ENCODE measurements at regions not wholly inside any gene's neighbourhood (a gene's known extent, or its start where the extent isn't known, plus 50 kb on each side); places are given as distances from the start of the nearest gene placed in this dataset.

- Histone ChIP-seq H3K4me1 (no peaks in the 10 kb centered on the region), H3K27me3 (no peaks in the 10 kb centered on the region), H3K4me3 (no peak overlapping the region), H3K9me3 (no peaks in the 10 kb centered on the region), H3K36me3 (no peaks in the 10 kb centered on the region), H3K27ac (no peak overlapping the region)
- intact Hi-C loops (cut with DNase I) = no loop called here
- no peak for DNase-seq
- no peak for TF ChIP-seq CTCF (IDR thresholded peaks at IDR 0.05)
- ATAC-seq = no peak
Observed at GRCh38 chr2:199136681-199137080, 321.1 kb downstream of the SATB2 start.

GRCh38 chr2:199136242-199136641, 321.5 kb downstream of the SATB2 start:
- intact Hi-C loops (cut with DNase I) = no loop called here
- Histone ChIP-seq H3K9me3 (no peaks in the 10 kb centered on the region), H3K27me3 (no peaks in the 10 kb centered on the region), H3K4me3 (no peak overlapping the region), H3K27ac (no peak overlapping the region), H3K36me3 (no peaks in the 10 kb centered on the region), H3K4me1 (no peaks in the 10 kb centered on the region)
- WGBS (ENCODE audit: insufficient coverage, low coverage, low lambda C conversion rate, missing lambda C conversion rate) = 59% methylated on average over 4 of the region's 4 CpGs
- ATAC-seq = no peak
- DNase-seq = no peak
- TF ChIP-seq POLR2A (IDR thresholded peaks at IDR 0.05) (no peak), CTCF (IDR thresholded peaks at IDR 0.05) (no peak)

GRCh38 chr2:199131876-199132275, 325.9 kb downstream of the SATB2 start:
- no peak for DNase-seq
- TF ChIP-seq CTCF (IDR thresholded peaks at IDR 0.05) (no peak), POLR2A (IDR thresholded peaks at IDR 0.05) (no peak)
- Histone ChIP-seq H3K4me1 (no peaks in the 10 kb centered on the region), H3K27ac (no peak overlapping the region), H3K36me3 (no peaks in the 10 kb centered on the region), H3K27me3 (no peaks in the 10 kb centered on the region), H3K9me3 (no peaks in the 10 kb centered on the region), H3K4me3 (no peak overlapping the region)
- intact Hi-C loops (cut with DNase I) = no loop called here
- 44% methylated on average over 3 of the region's 3 CpGs for WGBS (ENCODE audit: insufficient coverage, low coverage, low lambda C conversion rate, missing lambda C conversion rate)
- no peak for ATAC-seq

- DNase-seq (no peak), ATAC-seq (no peak)
- WGBS (ENCODE audit: insufficient coverage, low coverage, low lambda C conversion rate, missing lambda C conversion rate) = 40% methylated on average over 5 of the region's 5 CpGs
- no peaks in the 10 kb centered on the region for H3K36me3 ChIP-seq
- H3K9me3 ChIP-seq = no peaks in the 10 kb centered on the region
- no peaks in the 10 kb centered on the region for H3K27me3 ChIP-seq
- no peak overlapping the region for H3K27ac ChIP-seq
- no peak overlapping the region for H3K4me3 ChIP-seq
- TF ChIP-seq CTCF (IDR thresholded peaks at IDR 0.05) = no peak
- TF ChIP-seq POLR2A (IDR thresholded peaks at IDR 0.05) = no peak
- H3K4me1 ChIP-seq = no peaks in the 10 kb centered on the region
- intact Hi-C loops (cut with DNase I) = no loop called here
Observed at GRCh38 chr2:199131136-199131655, 326.5 kb downstream of the SATB2 start.

GRCh38 chr2:199130501-199130900, 327.2 kb downstream of the SATB2 start:
- H3K4me1 ChIP-seq = no peaks in the 10 kb centered on the region
- no peak overlapping the region for H3K4me3 ChIP-seq
- no peaks in the 10 kb centered on the region for H3K9me3 ChIP-seq
- no peaks in the 10 kb centered on the region for H3K36me3 ChIP-seq
- ATAC-seq = no peak
- intact Hi-C loops (cut with DNase I) = no loop called here
- DNase-seq = no peak
- H3K27ac ChIP-seq = no peak overlapping the region
- no peak for TF ChIP-seq POLR2A (IDR thresholded peaks at IDR 0.05)
- TF ChIP-seq CTCF (IDR thresholded peaks at IDR 0.05) = no peak
- 35% methylated on average over 3 of the region's 3 CpGs for WGBS (ENCODE audit: insufficient coverage, low coverage, low lambda C conversion rate, missing lambda C conversion rate)
- H3K27me3 ChIP-seq = no peaks in the 10 kb centered on the region
